ENCODE measurements at regions not wholly inside any gene's neighbourhood (a gene's known extent, or its start where the extent isn't known, plus 50 kb on each side); places are given as distances from the start of the nearest gene placed in this dataset.
A peak's percentile ranks its signal among the peaks of the same experiment; 100 is the strongest.
"Not testable (repeated sequence)": the region's sequence is repeated elsewhere in the genome, so short reads cannot be mapped to it uniquely, and the experiment has no call there.

- DNase-seq: no peak
These were observed 224.9 kb downstream of the HS3ST3B1 start for GRCh38 chr17:14525551-14526455.

DNA sequence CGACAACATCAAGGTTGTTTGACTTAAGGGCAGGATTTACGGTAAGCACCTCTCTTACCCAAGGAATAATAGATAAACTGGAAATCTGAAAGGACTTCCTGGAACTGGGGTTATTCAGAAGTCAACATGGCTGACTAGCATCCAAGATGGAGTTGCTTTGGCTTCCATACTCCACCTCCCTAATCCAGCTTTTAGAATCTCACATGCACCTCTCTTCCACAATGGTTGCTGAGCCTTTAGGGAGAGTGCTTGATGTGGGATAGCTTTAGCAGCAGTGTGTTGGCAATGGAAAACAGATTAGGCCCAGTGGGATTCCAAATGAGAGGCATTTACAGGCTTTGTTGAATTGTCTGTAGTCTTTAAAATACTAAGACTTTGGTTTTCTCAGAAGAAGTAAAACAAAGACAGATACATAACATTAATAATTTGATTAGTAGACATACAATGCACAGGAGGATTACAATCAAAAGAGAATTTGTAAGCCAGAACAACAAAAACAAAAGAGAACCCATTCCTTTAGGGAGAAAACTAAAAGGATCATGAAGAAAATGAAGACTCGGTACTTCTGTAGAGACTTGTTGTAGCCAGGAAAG lies 222.0 kb downstream of the HS3ST3B1 start:
- DNase-seq: no peak

GRCh38 chr17:14518919-14519318 lies 218.0 kb downstream of the HS3ST3B1 start:
- DNase-seq: not testable (repeated sequence)

DNA sequence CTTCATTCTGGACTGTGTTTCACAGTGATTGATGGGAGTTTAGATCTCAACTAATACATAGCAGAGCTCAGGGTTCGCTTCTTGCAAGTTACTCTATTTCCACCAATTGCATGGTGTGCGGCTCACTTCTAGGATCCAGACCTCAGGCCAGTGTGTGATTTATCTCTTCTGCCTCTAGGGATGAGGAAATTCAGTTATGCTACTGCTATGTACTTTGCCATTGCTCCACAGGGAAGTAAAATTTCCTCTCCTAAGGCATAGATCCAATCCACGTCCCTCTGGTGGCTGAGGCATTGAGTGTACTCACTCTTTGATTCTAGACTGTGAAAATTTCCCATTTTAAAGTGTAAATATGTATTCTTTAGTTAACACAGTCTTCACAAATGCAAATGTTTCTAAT lies 214.1 kb downstream of the HS3ST3B1 start:
- DNase-seq: no peak

- no peak for DNase-seq
These were observed 213.0 kb downstream of the HS3ST3B1 start for GRCh38 chr17:14513835-14514234.

- no peak for DNase-seq
These were observed 209.3 kb downstream of the HS3ST3B1 start for GRCh38 chr17:14510136-14510535.

- DNase-seq: no peak
These were observed 207.3 kb downstream of the HS3ST3B1 start for GRCh38 chr17:14508156-14508555.

DNA sequence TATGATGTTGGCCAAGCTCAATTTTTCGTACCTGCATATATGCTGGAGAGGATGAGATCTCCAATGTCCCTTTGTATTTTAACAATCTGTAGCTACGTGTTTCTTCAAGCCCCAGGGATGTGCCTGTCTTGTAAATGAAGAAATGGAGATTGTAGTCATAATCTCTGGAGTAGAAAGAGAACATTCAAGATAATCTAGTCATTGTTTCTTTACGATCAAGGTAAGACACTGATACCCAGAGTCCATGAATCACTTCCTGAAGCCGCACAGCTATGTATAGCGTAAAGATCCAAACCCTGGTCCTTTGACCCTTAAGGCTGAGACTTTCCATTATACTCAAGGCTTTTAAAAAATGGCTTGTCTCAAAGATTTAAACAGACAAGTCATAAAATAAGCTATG lies 205.5 kb downstream of the HS3ST3B1 start:
- no peak for DNase-seq

DNA sequence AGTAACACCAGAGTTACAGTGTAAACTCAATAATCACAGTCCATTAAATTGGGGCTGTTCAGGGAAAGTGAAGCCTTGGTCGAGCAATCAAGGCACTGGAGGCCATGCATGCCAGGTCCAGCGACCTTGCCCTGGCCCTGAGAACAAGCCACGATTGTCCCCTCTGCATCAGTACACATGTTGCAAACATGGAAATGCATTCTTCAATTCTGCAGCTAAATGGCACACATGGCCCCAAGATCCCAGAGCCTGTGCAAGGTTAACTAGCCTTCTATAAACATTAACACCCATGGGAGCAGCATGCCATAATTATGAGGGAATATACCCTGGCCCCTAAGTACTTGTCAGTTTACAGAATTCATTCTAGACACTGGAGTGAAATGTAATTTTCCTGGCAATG lies 204.7 kb downstream of the HS3ST3B1 start:
- no peak for DNase-seq

DNA sequence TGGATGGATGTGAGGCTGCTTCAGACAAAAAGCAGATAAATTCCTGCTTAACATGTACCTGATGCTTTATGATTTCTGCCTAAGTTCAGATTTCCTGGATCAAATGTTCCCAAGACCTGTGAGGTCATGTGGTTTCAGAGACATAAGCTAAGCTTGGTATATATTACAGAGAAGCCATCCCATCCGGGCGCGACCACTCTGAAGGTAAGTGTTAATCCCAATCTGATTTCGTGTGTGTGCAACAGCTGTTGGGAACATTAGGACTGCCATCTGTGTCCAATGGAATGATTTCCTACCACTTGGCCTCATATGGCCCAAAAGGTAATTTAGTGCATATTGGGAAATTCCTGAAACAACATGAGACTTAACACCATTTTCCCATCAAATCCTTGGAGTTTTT lies 199.1 kb downstream of the HS3ST3B1 start:
- no peak for DNase-seq

DNA sequence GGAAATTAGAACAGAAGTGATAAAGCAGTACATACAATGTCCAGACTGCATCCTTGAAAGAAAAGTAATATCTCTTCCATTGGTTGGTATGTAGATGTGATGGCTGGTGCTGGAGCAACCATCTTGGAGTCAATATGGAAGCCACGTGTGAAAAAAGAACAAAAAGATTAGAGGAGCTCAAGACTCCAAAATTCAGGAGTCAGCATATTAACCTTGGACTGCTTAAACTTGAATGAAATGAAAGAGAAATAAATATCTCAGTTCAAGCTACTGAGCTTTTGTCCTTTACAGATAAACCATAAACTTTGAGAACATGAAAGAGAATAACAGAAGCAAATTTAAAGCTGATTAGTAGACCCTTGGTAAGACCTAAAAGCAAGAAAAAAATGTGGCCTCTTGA lies 197.9 kb downstream of the HS3ST3B1 start:
- no peak for DNase-seq

DNA sequence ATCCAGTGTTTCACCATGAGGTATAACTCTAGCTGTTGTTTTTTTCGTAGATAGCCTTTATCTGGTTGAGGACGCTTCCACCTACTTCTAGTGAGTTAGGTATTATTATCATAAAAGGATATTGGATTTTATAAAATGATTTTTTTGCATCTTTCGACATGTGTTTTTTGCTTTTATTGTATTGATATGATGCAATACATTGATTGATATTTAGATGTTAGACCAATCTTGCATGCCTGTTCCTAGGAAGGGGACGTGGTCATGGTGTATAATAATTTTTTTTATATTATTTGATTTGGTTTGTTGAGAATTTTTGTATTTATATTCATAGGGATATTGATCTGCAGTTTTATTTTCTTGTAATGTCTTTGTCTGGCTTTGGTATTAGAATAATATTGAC lies 193.3 kb downstream of the HS3ST3B1 start:
- no peak for DNase-seq

DNA sequence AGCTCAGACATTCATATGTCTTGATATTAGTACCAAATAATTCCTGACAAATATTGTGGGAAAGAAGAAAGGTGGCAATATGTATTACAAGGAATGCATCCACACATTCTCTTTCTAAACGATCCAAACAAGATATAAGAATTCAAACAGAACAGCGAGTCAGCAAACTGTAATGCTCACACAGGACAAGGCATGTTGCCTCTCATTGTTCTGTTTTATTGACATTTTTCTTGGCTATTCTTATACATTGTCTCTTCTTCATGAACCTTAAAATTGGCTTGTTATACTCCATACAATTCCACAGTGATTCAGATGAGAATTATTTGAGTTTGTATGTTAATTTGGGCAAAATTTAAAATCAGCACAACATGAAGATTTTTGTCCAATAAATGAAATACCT lies 189.1 kb downstream of the HS3ST3B1 start:
- DNase-seq: no peak

GRCh38 chr17:14488958-14489550 lies 188.2 kb downstream of the HS3ST3B1 start:
- no peak for DNase-seq

- DNase-seq: no peak
These were observed 186.2 kb downstream of the HS3ST3B1 start for GRCh38 chr17:14487068-14487467.

DNA sequence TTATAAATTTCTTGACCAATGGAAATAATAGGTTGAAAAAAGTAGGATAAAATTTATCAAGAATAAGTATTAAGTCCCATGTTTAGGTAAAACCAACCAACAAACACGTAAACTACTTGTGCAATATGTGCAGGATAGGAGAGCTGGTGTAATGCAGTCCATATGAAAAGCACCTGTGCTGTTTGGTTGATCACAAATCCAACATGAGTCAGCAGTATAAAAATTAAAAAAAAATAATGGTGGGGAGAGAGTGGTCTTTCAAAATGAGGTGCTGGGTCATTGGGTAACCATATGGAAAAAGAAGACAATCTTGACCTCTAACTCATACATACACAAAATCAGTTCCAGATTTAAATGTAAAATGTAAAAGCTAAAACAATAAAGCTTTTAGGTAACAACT lies 181.8 kb downstream of the HS3ST3B1 start:
- DNase-seq: no peak

DNA sequence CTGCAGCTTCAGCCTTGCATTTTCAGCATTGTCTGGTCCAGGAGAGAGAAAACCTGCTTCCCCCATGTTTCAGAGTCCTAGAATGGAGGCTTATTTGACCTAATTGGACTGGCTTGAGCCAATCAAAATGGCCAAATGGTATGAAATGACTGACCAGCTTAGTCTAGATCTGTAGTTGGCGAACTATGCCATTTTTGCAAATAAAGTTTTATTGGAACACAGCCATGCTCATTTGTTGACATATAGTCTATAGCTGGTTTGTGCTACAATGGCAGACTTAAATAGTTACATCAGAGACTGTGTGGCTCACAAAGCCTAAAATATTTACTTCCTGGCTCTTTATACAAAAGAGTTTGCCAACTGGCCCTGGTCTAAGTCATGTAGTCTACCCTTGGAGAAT lies 180.8 kb downstream of the HS3ST3B1 start:
- no peak for DNase-seq

GRCh38 chr17:14474591-14474990 lies 173.7 kb downstream of the HS3ST3B1 start:
- no peak for DNase-seq

DNA sequence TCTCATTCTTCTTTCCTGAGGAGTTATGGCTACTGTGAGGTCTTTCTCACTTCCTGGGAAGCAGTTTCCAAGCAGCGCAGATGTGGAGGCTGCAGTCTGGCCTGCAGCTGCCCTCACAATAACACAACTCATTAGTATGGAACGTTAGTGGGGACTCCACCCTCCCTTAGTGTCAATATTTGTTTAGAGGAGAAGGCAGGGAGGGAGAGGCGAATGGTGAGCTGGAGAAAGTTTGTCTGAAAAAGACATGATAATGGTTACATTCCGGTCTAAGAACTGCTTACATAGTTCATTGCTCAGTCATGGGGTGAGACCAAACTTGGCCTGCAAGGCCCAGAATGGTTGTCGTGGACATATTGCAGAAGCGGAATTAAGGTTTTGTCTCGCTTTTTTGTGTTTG lies 170.2 kb downstream of the HS3ST3B1 start:
- no peak for DNase-seq

GRCh38 chr17:14470417-14470816 lies 169.5 kb downstream of the HS3ST3B1 start:
- DNase-seq: peak in 1 of 5 experiments; percentile 4

- no peak for DNase-seq
These were observed 169.1 kb downstream of the HS3ST3B1 start for GRCh38 chr17:14469971-14470370.

DNA sequence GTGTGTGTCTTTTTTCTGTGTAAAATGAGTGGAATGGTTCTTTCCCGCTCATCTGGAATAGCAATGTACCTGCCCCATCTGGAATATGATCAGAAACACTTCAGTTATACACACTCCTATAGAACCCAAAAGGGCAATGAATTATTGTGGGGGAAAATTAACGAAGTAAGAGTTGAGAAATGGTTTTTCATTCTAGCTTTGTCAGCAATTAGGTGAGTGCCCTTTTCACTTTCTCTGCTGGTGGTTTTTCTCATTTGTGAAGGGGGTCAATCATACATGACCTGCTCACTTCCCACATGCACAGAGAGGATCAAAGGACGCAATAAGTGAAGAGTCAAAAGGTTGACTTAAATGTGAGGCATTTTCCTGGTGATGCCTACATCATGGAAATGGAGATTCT lies 168.0 kb downstream of the HS3ST3B1 start:
- DNase-seq: no peak

GRCh38 chr17:14461227-14461548 lies 160.3 kb downstream of the HS3ST3B1 start:
- no peak for DNase-seq
